HG03439 (cell line): ENCODE measurements at regions not wholly inside any gene's neighbourhood (a gene's known extent, or its start where the extent isn't known, plus 50 kb on each side); places are given as distances from the start of the nearest gene placed in this dataset.
"Not testable (repeated sequence)": the region's sequence is repeated elsewhere in the genome, so short reads cannot be mapped to it uniquely, and the experiment has no call there.

ENCODE experiments used
- ATAC-seq: cut with Tn5 transposase; IDR thresholded peaks from one replicate; pipeline ENCODE4 v1.9.1; 2021; ENCODE audit warnings: mild to moderate bottlenecking, moderate library complexity; ENCODE audit not compliant: unreplicated experiment

DNA sequence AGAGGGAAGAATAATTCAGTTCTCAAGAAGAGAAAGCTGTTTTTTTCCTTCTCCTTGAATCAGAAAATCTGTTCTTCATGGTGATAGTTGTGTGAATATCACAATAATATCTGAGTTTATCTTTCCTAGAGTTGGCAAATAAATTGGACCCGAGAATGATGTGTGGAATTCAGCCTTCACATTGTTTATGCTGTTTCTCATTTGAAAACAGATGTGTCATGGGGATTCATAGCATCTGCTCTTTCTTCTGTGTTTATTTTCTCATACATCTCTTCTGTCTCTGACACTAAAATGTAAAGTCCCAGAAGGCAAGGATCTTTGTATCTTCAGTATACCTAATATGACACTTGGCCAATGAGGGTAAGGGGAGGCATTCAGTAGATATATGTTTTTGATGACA lies 103.6 kb upstream of the SGK1 start:
- no peak for ATAC-seq

DNA sequence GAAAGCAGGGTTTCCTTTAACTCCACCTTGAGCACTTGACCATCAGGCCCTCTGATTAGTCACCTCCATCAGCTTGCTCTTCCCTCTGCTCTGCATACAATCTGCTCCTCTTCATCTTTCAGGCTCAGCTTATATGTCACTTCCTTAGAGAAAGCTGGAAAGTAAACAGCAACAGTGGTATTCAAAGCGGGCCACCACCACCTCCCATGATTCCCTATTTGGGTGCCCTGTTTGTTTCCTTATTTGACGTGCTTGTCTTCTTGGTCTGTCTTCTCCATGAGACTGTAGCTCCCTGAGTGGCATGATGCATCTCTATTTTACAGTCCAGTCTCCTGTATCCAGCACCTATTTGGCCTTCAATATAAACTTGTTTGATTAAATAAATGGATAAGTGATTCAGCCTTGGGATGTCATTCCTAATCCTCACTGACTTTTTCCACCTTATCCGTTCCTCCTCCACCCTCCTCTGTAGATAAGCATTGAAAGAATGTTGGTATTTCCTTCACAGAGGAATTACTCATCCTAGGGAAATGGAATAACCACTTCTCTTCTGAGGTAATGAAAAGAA lies 102.8 kb upstream of the SGK1 start:
- ATAC-seq, result no peak

DNA sequence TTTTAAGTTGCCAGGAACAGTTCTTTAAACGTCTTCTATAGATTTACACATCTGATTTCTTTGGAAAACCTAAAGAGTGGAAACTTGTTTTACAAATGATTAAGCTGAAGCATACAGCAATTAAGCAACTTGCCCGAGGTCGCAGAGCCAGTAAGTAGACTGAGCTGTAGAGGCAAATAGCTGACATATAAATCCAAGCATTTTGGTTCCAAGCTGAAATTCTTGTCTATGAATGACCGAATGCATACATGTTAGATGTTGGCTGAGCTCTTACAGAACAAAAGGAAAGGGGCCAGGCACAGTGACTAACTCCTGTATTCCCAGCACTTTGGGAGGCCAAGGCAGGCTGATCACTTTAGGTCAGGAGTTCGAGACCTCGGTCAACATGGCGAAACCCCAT lies 101.8 kb upstream of the SGK1 start:
- ATAC-seq, result no peak

DNA sequence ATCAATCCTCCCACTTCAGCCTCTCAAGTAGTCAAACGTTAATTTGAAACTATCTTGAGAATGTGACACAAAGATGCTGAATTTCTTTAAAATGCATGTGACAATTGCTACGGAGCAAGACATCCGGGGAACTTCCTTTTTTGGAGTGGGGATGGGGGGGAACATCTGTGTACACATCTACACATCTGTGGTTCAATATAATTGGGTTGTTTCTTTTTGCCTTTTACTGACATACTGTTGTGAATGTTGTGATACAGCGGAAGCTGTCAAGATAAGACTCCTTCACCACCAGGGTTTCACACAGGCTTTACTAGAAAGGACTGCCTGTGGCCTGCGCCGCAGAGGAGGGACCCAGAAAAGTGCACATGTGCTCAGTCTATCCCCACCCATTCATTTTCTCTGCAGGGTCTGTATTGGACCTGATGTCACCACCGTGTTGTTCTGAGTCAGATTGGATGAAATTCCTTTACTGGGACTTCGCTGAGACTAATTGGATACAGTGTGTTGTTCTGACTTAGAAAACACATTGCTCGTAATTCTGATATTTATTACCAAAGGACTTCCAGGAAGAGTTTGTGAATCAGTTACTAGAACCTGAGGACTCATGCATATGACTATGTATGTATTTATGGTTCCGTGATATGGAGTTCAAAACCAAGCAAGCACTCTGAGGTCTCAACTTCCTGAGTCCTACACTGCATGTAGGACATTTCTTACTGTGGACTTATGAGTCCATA lies 98.7 kb upstream of the SGK1 start:
- no peak for ATAC-seq

DNA sequence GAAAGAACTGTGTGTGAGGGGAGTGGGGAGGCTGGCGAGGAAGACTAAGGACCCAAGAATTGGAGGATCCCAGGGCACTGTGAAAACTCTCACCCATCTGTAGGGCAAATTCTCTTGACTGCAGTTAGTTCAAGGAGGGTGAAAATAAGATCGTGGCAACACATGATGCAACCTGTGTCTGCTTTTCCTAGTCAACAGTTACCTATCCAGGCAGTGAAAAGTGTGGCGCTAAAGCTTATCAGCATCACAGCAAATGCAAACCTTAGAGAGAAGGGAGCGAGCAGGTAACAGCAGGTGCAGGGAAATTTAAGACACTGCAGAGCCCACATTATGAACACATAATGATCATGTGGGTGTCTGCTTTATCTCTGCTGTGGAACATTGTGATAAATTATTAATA lies 97.7 kb upstream of the SGK1 start:
- ATAC-seq, result no peak

DNA sequence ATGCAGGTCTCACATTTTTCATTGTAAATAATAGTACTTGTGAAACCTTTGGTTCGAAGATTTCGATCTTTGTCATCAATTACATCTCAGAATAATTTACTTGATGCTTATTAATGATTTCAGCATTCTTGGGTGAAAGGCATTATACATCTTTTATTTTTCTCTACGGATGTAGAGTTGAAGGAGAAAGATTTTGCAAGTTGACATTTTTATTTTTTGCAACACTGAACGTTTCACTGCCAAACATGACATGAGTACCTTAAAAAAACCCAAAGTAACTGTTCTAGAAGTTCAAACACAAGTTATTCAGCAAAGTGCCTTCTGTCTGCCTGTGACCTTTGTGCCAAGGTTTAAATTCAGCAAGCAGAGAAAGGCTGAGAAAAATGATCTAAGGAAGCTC lies 97.3 kb upstream of the SGK1 start:
- no peak for ATAC-seq

DNA sequence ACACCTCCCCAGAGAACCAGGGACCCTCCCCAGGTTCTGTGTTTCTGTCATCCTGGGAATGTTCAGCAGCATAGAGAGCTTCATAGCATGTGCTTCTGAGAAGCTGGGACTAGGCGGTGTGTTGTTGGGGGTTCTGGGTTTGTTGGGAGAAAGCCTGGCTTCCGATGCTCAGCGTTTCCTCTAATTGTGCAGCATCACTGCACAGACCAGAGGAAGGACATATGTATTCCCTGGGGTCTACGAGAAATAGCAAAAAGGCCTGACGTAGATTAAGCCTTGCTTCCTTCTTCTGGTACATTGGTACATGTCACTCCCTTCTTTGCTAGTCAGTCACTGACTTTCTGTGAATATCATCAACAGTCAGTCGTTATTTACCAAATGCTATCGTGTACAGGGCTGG lies 96.9 kb upstream of the SGK1 start:
- ATAC-seq, result no peak

DNA sequence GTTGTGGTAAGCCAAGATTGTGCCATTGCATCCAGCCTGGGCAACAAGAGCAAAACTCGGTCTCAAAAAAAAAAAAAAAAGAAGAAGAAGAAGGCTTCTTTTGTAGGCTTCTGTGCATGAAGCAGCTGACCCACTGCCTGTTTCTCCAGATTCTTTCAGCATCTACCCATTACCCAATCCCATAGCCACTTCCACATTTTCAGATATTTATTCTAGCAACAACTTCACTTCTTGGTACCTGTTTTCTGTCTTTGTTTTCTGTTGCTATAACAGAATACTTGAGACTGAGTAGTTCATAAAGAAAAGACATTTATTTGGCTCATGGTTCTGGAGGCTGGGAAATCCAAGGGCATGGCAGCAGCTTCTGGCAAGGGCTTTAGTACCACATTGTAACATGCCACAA lies 95.3 kb upstream of the SGK1 start:
- ATAC-seq, result no peak

DNA sequence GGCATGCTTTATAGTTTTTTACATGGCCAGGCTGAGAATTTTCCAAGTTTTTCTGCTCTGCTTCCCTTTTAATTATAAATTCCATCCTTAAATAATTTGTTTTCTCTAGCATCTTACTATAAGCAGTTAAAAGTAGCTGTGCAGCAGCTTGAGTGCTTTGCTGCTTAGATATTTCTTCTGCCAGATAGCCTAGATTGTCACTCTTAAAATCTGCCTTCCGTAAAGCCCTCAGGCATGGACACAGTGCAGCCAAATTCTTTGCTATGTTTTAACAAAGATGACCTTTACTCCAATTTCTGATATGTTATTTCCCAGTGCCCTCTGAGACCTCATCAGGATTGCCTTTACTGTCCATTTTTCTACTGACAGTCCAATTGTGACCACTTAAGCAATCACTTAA lies 92.6 kb upstream of the SGK1 start:
- ATAC-seq, result no peak

DNA sequence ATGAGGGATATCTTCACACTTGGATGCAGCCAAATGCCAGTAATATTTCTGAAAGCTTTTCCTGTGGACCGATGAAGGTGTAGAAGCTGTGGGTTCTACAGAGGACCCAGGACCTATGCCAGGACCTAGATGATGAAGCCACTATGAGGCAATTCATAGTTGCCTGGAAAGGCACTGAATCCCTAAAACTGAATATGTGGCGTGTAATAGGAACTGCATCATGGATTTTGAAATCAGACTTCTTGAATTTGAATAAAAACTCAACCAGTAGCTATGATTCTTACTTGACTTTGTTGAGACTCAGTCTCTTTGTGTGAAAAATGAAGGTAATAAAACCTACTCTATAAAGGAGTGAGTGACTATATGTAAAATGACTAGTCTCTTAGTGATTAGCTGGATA lies 89.9 kb upstream of the SGK1 start:
- ATAC-seq, result no peak

DNA sequence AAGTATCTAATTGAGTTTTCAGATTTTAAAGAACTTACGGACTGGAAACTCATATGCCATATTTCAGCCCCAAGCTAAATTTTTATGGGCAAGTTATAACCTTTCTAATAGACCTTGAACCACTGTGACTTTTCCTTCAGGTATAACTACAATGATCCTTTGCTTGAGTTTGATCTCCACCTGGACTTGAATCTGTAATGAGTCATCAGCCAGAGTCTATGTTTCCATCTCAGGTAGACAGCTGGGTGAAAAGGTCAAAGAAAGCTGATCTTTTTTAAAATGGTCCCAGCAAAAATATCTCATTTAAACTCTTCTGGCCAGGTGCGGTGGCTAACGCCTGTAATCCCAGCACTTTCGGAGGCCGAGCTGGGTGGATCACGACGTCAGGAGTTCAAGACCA lies 88.4 kb upstream of the SGK1 start:
- ATAC-seq, result no peak

DNA sequence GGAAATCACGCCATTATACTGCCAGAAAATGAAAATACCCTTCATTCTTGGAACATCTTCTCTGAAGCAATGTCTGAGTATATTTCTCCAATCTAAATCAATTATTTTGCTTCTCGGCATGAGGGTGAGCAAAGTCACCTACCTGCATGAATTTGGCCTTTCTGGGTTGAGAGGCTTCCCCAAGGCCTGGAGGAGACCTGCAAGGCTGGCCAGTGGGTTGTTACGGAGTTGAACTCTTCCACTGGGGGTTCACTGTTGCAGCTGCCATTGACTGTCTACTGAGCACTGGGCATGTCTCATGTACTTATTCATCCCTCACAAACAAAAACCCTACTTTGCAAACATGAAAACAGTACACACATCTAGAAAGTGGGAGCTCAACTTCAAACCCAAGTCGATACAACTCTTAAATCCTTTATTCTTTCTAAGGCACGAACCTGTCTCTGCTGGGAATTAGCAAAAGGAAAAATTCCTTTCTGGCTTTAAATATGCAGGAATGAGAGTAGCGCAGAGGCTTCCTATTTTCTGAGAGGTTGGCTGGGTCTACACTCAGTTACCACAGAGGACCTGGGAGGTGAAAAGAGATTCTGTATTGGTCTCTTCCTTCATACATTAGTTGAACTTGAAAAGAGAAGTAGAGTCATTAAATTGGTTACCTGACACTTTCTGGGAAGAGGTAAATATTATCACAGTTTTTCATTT lies 87.6 kb upstream of the SGK1 start:
- ATAC-seq, result no peak

DNA sequence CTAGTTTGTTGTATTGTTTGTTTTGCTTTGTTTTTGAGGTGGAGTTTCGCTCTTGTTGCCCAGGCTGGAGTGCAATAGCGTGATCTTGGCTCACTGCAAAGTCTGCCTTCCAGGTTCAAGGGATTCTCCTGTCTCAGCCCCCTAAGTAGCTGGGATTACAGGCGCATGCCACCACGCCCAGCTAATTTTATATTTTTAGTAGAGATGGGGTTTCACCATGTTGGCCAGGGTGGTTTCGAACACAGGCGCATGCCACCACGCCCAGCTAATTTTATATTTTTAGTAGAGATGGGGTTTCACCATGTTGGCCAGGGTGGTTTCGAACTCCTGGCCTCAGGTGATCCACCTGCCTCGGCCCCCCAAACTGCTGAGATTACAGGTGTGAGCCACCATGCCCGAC lies 85.4 kb upstream of the SGK1 start:
- not testable (repeated sequence) for ATAC-seq

DNA sequence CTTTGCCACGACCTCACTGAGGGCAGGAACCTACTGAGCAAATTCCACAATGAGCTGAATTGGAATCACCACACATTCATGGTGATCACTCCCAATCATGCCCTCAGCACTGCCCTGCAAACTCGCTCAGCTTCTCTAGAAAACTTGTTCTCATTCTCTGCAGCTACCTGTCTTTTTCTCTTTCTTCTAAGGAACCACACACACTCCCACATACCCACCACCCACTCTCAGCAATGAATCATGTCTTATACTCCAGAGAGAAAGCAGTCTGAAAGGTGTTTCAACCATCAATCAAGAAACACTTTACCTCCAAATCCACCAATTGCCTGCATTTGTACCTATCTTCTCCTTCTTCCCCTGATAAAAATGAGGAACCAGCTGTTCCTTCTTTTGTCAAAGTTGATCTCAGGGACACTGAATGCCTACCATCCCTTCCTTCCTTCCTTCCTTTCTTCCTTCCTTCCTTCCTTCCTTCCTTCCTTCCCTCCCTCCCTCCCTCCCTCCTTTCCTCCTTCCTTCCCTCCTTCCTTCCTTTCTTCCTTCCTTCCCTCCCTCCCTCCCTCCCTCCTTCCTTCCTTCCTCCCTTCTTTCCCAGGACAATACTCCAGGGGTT lies 84.6 kb upstream of the SGK1 start:
- no peak for ATAC-seq

DNA sequence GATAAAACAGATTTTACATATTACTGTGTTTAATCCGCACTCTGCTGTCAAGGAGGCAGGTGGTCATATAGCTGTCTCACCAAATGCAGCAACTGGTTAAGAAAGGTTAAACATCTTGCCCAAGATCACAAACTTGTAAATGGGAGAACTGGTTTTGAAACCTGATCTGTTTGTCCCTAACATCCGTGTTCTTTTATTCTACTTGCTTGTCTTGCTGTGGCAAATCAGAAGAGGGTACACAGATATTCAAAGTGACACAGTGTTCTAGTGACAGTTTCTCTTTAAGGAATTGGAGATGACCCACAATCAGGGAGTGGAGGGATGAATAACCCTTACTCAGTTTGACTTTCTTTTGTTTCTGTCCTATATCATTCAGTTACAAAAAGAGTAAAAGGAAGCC lies 83.0 kb upstream of the SGK1 start:
- ATAC-seq, result no peak

DNA sequence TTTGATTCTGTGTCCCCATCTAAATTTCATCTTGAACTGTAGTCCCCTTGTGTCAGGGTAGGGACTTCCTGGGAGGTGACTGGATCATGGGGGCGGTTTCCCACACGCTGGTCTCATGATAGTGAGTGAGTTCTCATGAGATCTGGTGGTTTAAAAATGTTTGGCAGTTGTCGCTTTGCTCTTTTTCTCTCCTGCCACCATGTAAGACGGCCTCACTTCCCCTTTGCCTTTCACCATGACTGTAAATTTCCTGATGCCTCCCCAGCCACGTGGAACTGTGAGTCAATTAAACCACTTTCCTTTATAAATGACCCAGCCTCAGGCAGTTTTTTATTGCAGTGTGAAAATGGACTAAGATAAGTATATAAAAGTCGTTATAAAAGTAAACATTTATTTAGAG lies 80.5 kb upstream of the SGK1 start:
- ATAC-seq, result no peak

DNA sequence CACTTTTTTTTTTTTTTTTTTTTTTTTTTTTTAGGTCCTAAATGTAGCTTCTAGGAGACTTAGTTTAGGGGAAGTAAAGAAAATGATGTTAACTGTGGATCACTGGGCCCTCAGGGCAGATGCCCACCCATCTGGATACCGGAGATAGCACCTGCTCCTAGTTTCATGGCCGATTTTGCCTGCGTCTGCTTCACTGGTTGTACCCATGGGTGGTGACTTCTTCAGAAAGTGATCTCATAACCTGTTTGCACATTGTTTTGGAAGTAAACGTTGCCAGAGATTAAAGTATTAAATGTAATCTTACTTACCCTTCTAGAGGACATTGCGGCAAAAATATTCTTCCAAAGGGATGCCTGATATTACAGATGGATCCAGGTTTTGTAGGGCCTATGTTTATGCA lies 79.8 kb upstream of the SGK1 start:
- no peak for ATAC-seq

DNA sequence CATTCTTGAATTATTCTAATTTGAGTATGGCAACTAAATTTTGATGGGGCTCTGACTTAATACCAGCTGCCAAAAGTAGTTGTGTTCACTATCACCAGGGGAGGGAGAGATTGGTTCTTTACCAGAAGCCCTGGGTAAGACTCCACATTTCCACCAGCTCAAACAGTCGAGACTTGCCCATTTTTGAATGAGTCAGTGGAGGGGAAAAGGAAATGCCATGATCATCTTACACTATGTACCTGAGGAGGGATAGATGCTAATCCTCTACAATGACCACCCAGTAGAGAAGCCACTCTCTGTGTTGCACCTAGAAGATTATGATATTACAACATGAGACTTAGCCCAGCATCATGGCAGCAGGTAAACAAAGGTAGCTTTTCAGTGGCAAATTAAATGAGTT lies 77.0 kb upstream of the SGK1 start:
- no peak for ATAC-seq

DNA sequence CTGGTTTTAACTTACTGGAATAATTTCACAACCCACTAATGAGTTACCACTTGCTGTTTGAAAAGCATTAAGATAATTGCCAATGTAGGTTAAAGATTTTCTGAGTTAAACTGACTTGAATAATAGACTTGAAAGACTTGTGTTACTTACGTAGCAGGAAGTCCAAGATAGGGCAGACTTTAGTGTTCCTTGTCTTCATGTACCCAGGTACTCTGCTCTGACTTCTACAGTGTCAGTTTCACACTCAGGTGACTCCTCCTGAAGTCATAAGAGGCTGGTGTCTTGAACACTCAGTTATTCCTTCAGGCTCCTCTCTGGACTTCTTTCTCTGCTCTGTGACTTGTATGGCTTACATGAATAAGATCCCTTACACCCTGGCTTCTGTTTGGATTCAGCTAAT lies 76.3 kb upstream of the SGK1 start:
- ATAC-seq, result no peak

DNA sequence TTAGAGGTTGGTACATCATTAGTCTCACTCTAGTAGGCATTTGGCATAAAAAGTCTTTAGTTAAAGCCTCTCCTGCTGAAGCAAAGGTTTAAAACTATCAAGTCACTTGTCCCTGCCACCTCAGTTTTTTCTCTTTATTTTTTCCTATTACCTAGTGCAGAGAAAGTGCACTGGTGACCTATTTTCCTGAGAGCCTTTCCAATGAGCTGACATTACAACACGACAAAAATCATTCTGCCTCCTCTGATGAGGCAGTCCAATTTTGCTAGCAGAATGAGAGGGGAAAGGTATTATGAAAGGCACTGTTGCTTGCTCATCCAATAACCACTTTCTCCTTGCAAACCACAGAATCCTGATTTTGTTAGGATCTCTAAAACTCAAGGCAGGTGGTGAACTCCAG lies 73.3 kb upstream of the SGK1 start:
- no peak for ATAC-seq

DNA sequence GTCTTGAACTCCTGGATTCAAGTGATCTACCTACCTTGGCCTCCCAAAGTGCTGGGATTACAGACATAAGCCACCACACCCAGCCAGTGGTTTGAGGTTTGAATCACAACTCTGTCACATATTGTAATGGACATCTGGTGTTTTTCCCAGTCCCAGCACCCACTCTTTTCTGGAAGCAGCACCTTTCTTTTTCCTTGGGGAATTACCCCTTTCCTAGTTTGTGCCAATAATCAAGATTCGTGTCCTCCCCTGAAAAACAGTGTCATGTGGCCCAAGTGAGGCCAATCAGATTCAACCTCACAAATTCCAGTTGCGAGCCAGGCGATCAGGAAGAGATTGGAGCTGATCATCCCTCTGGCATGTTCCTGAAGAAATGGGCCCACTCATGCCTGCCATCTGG lies 71.7 kb upstream of the SGK1 start:
- no peak for ATAC-seq

DNA sequence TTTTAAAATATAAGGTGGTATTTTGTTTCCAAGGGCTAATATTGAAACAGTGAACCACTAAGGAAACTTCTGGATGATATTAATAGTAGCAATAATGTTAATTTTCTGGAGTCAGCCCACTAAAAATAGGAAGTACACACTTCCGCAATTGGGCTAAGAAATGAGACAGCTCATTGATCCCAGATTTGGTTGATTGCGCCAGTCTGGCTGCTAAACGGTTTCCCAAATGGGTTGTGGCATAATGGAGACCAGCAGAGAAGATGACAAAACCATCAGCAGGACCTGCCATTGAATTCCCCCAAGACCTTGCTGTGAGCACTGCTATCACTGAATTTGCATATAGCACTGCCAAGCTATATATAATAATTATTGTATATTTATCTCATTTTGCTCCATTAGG lies 71.2 kb upstream of the SGK1 start:
- ATAC-seq, result no peak
